A549 (cell line): ENCODE measurements at regions not wholly inside any gene's neighbourhood (a gene's known extent, or its start where the extent isn't known, plus 50 kb on each side); places are given as distances from the start of the nearest gene placed in this dataset.
"Not testable (repeated sequence)": the region's sequence is repeated elsewhere in the genome, so short reads cannot be mapped to it uniquely, and the experiment has no call there.

ENCODE experiments used
- ATAC-seq, 2 experiments: fragments of 200-7000 bp in 1 of 2; fragments of >200 bp in 1 of 2; cut with Nextera tagmentation in 1 of 2; cut with Tn5 transposase in 1 of 2; 3 replicates each; pipeline versions ENCODE4 v1.8.0 to v1.9.1; 2018 to 2020; ENCODE audit warnings: mild to moderate bottlenecking in 1 of 2, moderate library complexity in 1 of 2
- CTCF ChIA-PET: fragments of 300-600 bp; sonication (Branson Sonifier 250); formaldehyde crosslinking; extraction: SDS; loops from one replicate; lab custom pipeline; 2021; ENCODE audit warnings: antibody characterized with exemption, inconsistent platforms; lab: Yijun Ruan, JAX
- POLR2A ChIA-PET: fragments of 350-600 bp; formaldehyde crosslinking; extraction: SDS; loops from one replicate; lab custom pipeline; 2021; ENCODE audit warnings: antibody characterized with exemption, inconsistent platforms; lab: Yijun Ruan, JAX
- DNase-seq, 2 experiments: peaks; one replicate each; pipeline versions ENCODE4 v3.0.0 to v3.0.0-alpha.2; 2011 to 2016; ENCODE audit warnings: low read depth in 1 of 2, low spot score in 1 of 2
- FAIRE-seq: peaks from 2 replicates; lab custom pipeline; 2011; peaks lifted over from hg19 to GRCh38; lab: Jason Lieb, UNC
- H3K27ac ChIP-seq, 2 experiments: fragments of >200 bp; sonication (Bioruptor Twin); formaldehyde crosslinking; 3 replicates each; pipeline ENCODE4 v1.5.1; 2016 to 2017
- H3K4me1 ChIP-seq: fragments of >200 bp; sonication (Bioruptor Twin); formaldehyde crosslinking; 3 replicates; pipeline ENCODE4 v1.6.1; 2016
- H3K4me2 ChIP-seq: fragments of >200 bp; sonication (Bioruptor Twin); formaldehyde crosslinking; 3 replicates; pipeline ENCODE4 v1.6.1; 2016
- H3K4me3 ChIP-seq: fragments of >200 bp; sonication (Bioruptor Twin); formaldehyde crosslinking; 3 replicates; pipeline ENCODE4 v1.5.1; 2016
- H3K9me3 ChIP-seq: fragments of >200 bp; sonication (Bioruptor Twin); formaldehyde crosslinking; 3 replicates; pipeline ENCODE4 v1.6.1; 2016
- ATOH8 ChIP-seq: fragments of 250-450 bp; sonication (Bioruptor Pico); IDR thresholded peaks from 2 replicates; pipeline ENCODE4 v1.5.0; 2020; ENCODE audit warnings: low read depth, mild to moderate bottlenecking, moderate library complexity
- BCL3 ChIP-seq: fragments of >200 bp; sonication (Bioruptor Twin); formaldehyde crosslinking; IDR thresholded peaks from 3 replicates; pipeline ENCODE4 v1.6.1; 2016
- EHF ChIP-seq: fragments of 250-450 bp; sonication (Bioruptor Pico); IDR thresholded peaks from 2 replicates; pipeline ENCODE4 v1.5.0; 2020; ENCODE audit warnings: mild to moderate bottlenecking
- ELK1 ChIP-seq: fragments of 150-350 bp; IDR thresholded peaks from 2 replicates; pipeline ENCODE4 v1.6.1; 2014; ENCODE audit warnings: low read depth, mild to moderate bottlenecking, low read length
- GATA3 ChIP-seq: IDR thresholded peaks from 2 replicates; pipeline ENCODE4 v1.6.1; 2012; ENCODE audit warnings: borderline replicate concordance
- HDAC2 ChIP-seq: fragments of 200-600 bp; sonication (generic); IDR thresholded peaks from 2 replicates; pipeline ENCODE4 v1.6.1; 2016
- HMGXB4 ChIP-seq: fragments of 250-450 bp; sonication (Bioruptor Pico); IDR thresholded peaks from 2 replicates; pipeline ENCODE4 v1.5.0; 2021; ENCODE audit warnings: mild to moderate bottlenecking, moderate library complexity, borderline replicate concordance
- HOXA7 ChIP-seq: fragments of 250-450 bp; sonication (Bioruptor Pico); IDR thresholded peaks from 2 replicates; pipeline ENCODE4 v1.5.0; 2020; ENCODE audit warnings: mild to moderate bottlenecking, moderate library complexity
- HOXB5 ChIP-seq: fragments of 250-450 bp; sonication (Bioruptor Pico); IDR thresholded peaks from 2 replicates; pipeline ENCODE4 v1.5.0; 2020; ENCODE audit warnings: mild to moderate bottlenecking, moderate library complexity
- JUNB ChIP-seq: fragments of >200 bp; sonication (Bioruptor Twin); formaldehyde crosslinking; IDR thresholded peaks from 2 replicates; pipeline ENCODE4 v1.6.1; 2016
- KDM1A ChIP-seq: fragments of 200-600 bp; sonication (generic); IDR thresholded peaks from 2 replicates; pipeline ENCODE4 v1.6.1; 2016; ENCODE audit warnings: low read depth, mild to moderate bottlenecking
- MAX ChIP-seq: IDR thresholded peaks from 2 replicates; pipeline ENCODE4 v1.6.1; 2012
- MAZ ChIP-seq: fragments of 150-350 bp; IDR thresholded peaks from 2 replicates; pipeline ENCODE4 v1.6.1; 2014; ENCODE audit warnings: antibody characterized with exemption, low read depth, low read length, borderline replicate concordance
- MYC ChIP-seq: IDR thresholded peaks from 2 replicates; pipeline ENCODE4 v1.6.1; 2012; ENCODE audit warnings: mild to moderate bottlenecking, inconsistent platforms, low read length, improper control_type of control experiment, borderline replicate concordance
- NFE2L2 ChIP-seq: fragments of 150-350 bp; conservative IDR thresholded peaks from 2 replicates; pipeline ENCODE4 v1.6.1; 2014; ENCODE audit warnings: low read length
- PBX3 ChIP-seq: IDR thresholded peaks from 2 replicates; pipeline ENCODE4 v1.6.1; 2012
- PHF8 ChIP-seq: fragments of 200-600 bp; sonication (generic); IDR thresholded peaks from 2 replicates; pipeline ENCODE4 v1.6.1; 2016; ENCODE audit warnings: low read depth, mild to moderate bottlenecking, antibody characterized with exemption, moderate library complexity, borderline replicate concordance
- RCOR1 ChIP-seq: fragments of 150-350 bp; IDR thresholded peaks from 2 replicates; pipeline ENCODE4 v1.6.1; 2014; ENCODE audit warnings: antibody characterized with exemption, low read length, low read depth
- RNF2 ChIP-seq: fragments of 200-600 bp; sonication (generic); IDR thresholded peaks from 2 replicates; pipeline ENCODE4 v1.6.1; 2016; ENCODE audit warnings: low read depth, mild to moderate bottlenecking, antibody characterized with exemption, moderate library complexity, borderline replicate concordance
- SMC3 ChIP-seq: fragments of >200 bp; sonication (Bioruptor Twin); formaldehyde crosslinking; IDR thresholded peaks from 3 replicates; pipeline ENCODE4 v1.6.1; 2018; ENCODE audit warnings: inconsistent platforms
- ZC3H11A ChIP-seq: fragments of 450-650 bp; IDR thresholded peaks from 2 replicates; pipeline ENCODE4 v1.6.1; 2014; ENCODE audit warnings: antibody characterized with exemption, mild to moderate bottlenecking
- WGBS: methylation state at CpG from one replicate; pipeline ENCODE4 v1.1.6; 2017; ENCODE audit errors: missing lambda C conversion rate; 5-methylcytosine and 5-hydroxymethylcytosine counted together

- TF ChIP-seq KDM1A, result no peak
These were observed 467.0 kb downstream of the PPARGC1A start (continued) for GRCh38 chr4:23422878-23423277.

- 18% methylated on average over 3 of the region's 3 CpGs for WGBS
- DNase-seq (no peak), ATAC-seq (no peak), FAIRE-seq (no peak)
- Histone ChIP-seq H3K4me2 (no peak overlapping the region), H3K27ac (no peak overlapping the region), H3K4me1 (no peaks in the 10 kb centered on the region), H3K9me3 (no peaks in the 10 kb centered on the region), H3K4me3 (no peak overlapping the region)
- POLR2A ChIA-PET, result no interaction called here
- CTCF ChIA-PET, result no interaction called here
- TF ChIP-seq MAZ, result no peak
These were observed 476.2 kb downstream of the PPARGC1A start for GRCh38 chr4:23413631-23414030.

- DNase-seq (no peak), FAIRE-seq (no peak), ATAC-seq (no peak)
- no peaks in the 10 kb centered on the region for H3K9me3 ChIP-seq
- no peak overlapping the region for H3K4me2 ChIP-seq
- 48% methylated on average over 3 of the region's 3 CpGs for WGBS
- no peak overlapping the region for H3K4me3 ChIP-seq
- ChIA-PET POLR2A (no interaction called here), CTCF (no interaction called here)
- TF ChIP-seq JUNB (no peak), PHF8 (no peak), ATOH8 (no peak), SMC3 (no peak), RCOR1 (no peak), EHF (no peak), HOXA7 (CRISPR knock-in tag) (no peak), MAZ (no peak), BCL3 (no peak), ZC3H11A (no peak), NFE2L2 (no peak), ELK1 (no peak)
- no peak overlapping the region for H3K27ac ChIP-seq
- H3K4me1 ChIP-seq, result no peaks in the 10 kb centered on the region
These were observed 477.1 kb downstream of the PPARGC1A start for GRCh38 chr4:23412701-23413100.

- CTCF ChIA-PET, H3K27ac ChIP-seq, ATAC-seq, H3K4me1 ChIP-seq, FAIRE-seq, H3K4me3 ChIP-seq, H3K9me3 ChIP-seq, DNase-seq, H3K4me2 ChIP-seq, POLR2A ChIA-PET: not testable (repeated sequence)
- WGBS, result 14% methylated on average over 2 of the region's 2 CpGs
These were observed 480.9 kb downstream of the PPARGC1A start for GRCh38 chr4:23408913-23409312.

- Histone ChIP-seq H3K27ac (no peak overlapping the region), H3K4me2 (no peak overlapping the region), H3K9me3 (no peaks in the 10 kb centered on the region), H3K4me1 (no peaks in the 10 kb centered on the region), H3K4me3 (no peak overlapping the region)
- ATAC-seq (no peak), DNase-seq (no peak), FAIRE-seq (no peak)
- CTCF ChIA-PET, result no interaction called here
- WGBS, result 10% methylated on average over 3 of the region's 3 CpGs
- TF ChIP-seq ATOH8, result no peak
- no peak for TF ChIP-seq MYC
- no peak for TF ChIP-seq MAX
- no peak for TF ChIP-seq PBX3
- TF ChIP-seq SMC3, result no peak
- TF ChIP-seq HDAC2, result no peak
- no peak for TF ChIP-seq GATA3
- TF ChIP-seq ZC3H11A, result no peak
- no peak for TF ChIP-seq HMGXB4
- TF ChIP-seq HOXB5 (CRISPR knock-in tag), result no peak
- no peak for TF ChIP-seq MAZ
- no peak for TF ChIP-seq RNF2
- TF ChIP-seq, all 56 proteins: peak for 0
- POLR2A ChIA-PET, result no interaction called here
These were observed 488.3 kb downstream of the PPARGC1A start for GRCh38 chr4:23401572-23401971.
